ENCODE measurements at regions not wholly inside any gene's neighbourhood (a gene's known extent, or its start where the extent isn't known, plus 50 kb on each side); places are given as distances from the start of the nearest gene placed in this dataset.

DNA sequence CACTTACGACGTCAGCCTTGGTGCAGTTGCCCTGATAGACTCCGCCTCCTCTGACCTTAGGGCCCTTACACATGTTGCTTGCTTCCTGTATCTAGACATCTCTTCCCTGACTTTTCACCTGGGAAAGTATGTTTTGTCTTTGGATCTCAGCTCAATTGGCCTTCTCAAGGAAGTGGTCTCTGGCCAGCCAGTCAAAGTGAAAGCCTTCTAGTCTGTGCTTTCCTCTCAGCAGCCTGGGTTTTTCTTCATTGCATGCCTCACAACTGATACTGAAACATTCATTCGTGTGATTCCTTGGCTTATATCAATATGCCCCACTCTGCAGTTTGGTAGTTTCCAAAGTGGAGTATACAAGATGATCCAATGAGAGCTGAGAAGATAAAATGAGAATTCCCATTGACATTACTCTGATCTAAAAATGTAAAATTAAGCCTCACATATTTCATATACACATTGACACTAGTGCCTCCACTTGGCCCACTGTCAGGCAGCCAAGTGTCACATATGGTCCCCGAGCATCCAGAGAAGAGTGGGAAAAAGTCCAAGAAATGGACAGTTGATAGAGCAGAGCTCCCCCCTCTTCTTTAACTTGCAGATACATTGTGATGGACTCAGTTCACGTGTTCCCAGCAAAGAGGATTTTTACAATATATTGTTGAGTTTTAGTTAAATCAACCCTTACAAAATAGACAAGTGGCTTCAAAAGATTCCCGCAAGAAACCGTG is 371.2 kb upstream of the ASIC2 start:
- H3K27ac ChIP-seq, result no peak overlapping the region
- H3K27me3 ChIP-seq, result no peaks in the 10 kb centered on the region
- ATAC-seq (no peak), DNase-seq (no peak)
- H3K4me1 ChIP-seq, result no peaks in the 10 kb centered on the region
- intact Hi-C loops (cut with DNase I), result no loop called here
- H3K4me3 ChIP-seq, result no peak overlapping the region
- H3K36me3 ChIP-seq, result no peaks in the 10 kb centered on the region
- H3K9me3 ChIP-seq, result no peaks in the 10 kb centered on the region
- TF ChIP-seq, protein P1, sequence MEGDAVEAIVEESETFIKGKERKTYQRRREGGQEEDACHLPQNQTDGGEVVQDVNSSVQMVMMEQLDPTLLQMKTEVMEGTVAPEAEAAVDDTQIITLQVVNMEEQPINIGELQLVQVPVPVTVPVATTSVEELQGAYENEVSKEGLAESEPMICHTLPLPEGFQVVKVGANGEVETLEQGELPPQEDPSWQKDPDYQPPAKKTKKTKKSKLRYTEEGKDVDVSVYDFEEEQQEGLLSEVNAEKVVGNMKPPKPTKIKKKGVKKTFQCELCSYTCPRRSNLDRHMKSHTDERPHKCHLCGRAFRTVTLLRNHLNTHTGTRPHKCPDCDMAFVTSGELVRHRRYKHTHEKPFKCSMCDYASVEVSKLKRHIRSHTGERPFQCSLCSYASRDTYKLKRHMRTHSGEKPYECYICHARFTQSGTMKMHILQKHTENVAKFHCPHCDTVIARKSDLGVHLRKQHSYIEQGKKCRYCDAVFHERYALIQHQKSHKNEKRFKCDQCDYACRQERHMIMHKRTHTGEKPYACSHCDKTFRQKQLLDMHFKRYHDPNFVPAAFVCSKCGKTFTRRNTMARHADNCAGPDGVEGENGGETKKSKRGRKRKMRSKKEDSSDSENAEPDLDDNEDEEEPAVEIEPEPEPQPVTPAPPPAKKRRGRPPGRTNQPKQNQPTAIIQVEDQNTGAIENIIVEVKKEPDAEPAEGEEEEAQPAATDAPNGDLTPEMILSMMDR (IDR thresholded peaks at IDR 0.05), result no peak

DNA sequence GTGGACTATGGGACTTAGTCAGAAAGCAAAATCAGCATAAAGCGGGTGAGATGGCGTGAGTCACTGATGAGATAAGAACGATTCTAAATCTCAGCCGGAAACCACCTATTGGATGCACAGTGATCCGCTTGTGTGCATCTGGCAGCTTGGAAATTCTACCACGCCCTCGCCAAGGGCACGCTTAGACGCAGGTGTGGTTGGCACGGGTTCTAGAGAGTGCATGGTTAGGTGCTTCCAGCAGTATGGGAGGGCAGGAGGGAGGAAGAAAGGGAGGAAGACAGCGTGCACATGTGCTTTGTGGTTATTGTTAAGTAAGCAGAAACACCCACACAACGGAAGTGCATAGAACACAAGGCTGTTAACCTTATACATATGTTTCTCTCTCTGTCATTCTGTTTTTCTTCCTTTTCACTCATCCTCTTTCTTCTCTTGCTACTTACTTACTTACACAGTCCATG is 374.0 kb upstream of the ASIC2 start:
- H3K36me3 ChIP-seq, result no peaks in the 10 kb centered on the region
- ATAC-seq, result no peak
- TF ChIP-seq, protein P1 (IDR thresholded peaks at IDR 0.05), result no peak

DNA sequence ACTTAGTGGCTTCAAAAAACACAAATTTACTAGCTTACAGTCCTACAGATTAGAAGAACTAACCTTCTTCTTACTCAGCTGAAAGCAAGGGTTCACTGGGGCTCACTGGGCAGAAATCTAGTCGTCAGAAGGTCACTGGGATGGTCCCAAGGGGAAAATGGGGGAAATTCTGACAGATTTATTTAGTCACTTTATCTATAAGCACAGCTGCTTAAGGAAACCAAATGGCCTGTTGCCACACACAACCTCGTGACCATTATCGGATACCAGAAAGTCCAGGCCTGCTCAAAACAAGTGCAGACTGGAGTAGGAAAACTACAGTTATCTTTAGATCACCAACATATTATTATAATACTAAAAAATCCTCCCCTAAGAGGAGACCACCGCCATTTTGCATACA is 374.6 kb upstream of the ASIC2 start:
- H3K4me3 ChIP-seq, result no peak overlapping the region
- TF ChIP-seq, protein P1 (IDR thresholded peaks at IDR 0.05), result no peak
- ATAC-seq, result no peak
- peak in 1 of 4 donors; percentile 10 for DNase-seq
- H3K27me3 ChIP-seq, result no peaks in the 10 kb centered on the region
- H3K9me3 ChIP-seq, result no peaks in the 10 kb centered on the region
- no peaks in the 10 kb centered on the region for H3K4me1 ChIP-seq
- H3K27ac ChIP-seq, result no peak overlapping the region
- no peaks in the 10 kb centered on the region for H3K36me3 ChIP-seq
- intact Hi-C loops (cut with DNase I), result no loop called here

More for the DNA sequence above, 374.0 kb upstream of the ASIC2 start:
- Histone ChIP-seq H3K27me3 (no peaks in the 10 kb centered on the region), H3K4me1 (no peaks in the 10 kb centered on the region), H3K27ac (no peak overlapping the region), H3K9me3 (no peaks in the 10 kb centered on the region), H3K4me3 (no peak overlapping the region)
- intact Hi-C loops (cut with DNase I), result no loop called here
- DNase-seq, result no peak

DNA sequence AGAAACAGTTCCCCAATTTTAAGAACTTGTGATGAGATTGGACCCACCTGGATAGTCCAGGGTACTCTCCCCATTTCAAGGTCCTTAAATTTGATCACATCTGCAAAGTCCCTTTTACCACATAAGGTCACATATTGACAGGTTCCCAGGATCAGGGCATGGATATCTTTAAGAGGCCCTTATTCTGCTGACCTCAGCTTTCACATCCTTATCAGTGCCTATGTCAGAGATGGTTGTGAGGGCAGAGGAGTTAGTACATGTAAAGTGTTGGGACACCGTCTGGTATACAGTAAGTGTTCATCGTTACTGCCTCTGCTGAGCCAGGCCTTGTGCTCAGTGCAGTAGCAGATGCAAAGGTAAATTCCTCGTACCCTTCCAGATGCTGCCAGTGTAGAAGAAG is 375.4 kb upstream of the ASIC2 start:
- Histone ChIP-seq H3K27me3 (no peaks in the 10 kb centered on the region), H3K27ac (no peak overlapping the region), H3K9me3 (no peaks in the 10 kb centered on the region), H3K36me3 (no peaks in the 10 kb centered on the region), H3K4me3 (no peak overlapping the region), H3K4me1 (no peaks in the 10 kb centered on the region)
- ATAC-seq (no peak), DNase-seq (no peak)
- intact Hi-C loops (cut with DNase I), result no loop called here
- TF ChIP-seq, protein P1 (IDR thresholded peaks at IDR 0.05), result no peak

DNA sequence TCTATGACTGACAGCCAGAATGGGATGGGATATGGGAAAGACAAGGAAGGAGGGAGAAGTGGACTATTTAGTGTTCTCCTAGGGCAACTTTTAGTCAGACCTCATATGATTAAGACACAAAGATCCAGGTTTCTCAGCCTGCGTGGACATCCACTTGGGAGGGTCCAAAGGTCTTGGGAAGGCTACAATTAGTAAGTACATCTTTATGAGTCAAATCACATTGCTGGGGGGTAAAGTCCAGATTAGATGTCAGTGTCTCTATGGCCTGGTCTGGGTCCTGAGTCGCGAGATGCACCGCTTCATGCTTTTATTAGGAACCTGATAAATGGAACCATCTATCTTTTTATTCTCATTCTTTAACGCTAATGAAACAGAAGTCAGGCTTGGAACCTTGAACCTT is 378.4 kb upstream of the ASIC2 start:
- no peaks in the 10 kb centered on the region for H3K36me3 ChIP-seq
- TF ChIP-seq, protein P1 (IDR thresholded peaks at IDR 0.05), result no peak
- DNase-seq (no peak), ATAC-seq (no peak)
- no peaks in the 10 kb centered on the region for H3K27me3 ChIP-seq
- intact Hi-C loops (cut with DNase I), result no loop called here
- no peaks in the 10 kb centered on the region for H3K9me3 ChIP-seq
- H3K4me3 ChIP-seq, result no peak overlapping the region
- no peaks in the 10 kb centered on the region for H3K4me1 ChIP-seq
- no peak overlapping the region for H3K27ac ChIP-seq

Data from left lung (tissue), 4 donors.